ENCODE measurements at regions not wholly inside any gene's neighbourhood (a gene's known extent, or its start where the extent isn't known, plus 50 kb on each side); places are given as distances from the start of the nearest gene placed in this dataset.

DNA sequence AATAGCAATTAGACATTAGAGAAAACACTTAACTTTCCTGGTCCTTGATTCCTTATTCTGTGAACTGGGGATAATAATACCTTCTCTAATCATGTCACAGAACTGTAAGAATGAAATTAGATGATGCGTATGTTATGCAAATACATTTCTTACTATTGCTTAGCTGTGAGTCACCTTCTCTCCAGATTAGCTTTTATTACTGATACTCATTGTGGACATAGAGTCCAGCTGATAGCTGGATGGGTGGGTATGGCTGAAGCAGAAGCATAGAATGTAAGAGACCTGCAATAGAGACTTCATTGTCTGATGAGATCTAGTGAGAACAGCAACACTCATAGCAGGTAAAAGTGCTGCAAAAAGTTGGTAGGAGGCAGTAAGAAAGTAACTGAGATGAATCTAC, 437.2 kb upstream of the ZFP42 start:
- H3K27me3 ChIP-seq: no peaks in the 10 kb centered on the region
- no peak overlapping the region for H3K27ac ChIP-seq
- 0 to 40% methylated on average over 1 of the region's 1 CpG for WGBS, 2 donors (ENCODE audit: low coverage in 1 of 2)
- H3K4me1 ChIP-seq: no peaks in the 10 kb centered on the region
- no peak for TF ChIP-seq POLR2A (IDR thresholded peaks at IDR 0.05)
- TF ChIP-seq, protein P1, sequence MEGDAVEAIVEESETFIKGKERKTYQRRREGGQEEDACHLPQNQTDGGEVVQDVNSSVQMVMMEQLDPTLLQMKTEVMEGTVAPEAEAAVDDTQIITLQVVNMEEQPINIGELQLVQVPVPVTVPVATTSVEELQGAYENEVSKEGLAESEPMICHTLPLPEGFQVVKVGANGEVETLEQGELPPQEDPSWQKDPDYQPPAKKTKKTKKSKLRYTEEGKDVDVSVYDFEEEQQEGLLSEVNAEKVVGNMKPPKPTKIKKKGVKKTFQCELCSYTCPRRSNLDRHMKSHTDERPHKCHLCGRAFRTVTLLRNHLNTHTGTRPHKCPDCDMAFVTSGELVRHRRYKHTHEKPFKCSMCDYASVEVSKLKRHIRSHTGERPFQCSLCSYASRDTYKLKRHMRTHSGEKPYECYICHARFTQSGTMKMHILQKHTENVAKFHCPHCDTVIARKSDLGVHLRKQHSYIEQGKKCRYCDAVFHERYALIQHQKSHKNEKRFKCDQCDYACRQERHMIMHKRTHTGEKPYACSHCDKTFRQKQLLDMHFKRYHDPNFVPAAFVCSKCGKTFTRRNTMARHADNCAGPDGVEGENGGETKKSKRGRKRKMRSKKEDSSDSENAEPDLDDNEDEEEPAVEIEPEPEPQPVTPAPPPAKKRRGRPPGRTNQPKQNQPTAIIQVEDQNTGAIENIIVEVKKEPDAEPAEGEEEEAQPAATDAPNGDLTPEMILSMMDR (IDR thresholded peaks at IDR 0.05): no peak
- no peak for TF ChIP-seq POLR2AphosphoS5 (IDR thresholded peaks at IDR 0.05)
- no peak for TF ChIP-seq EP300 (IDR thresholded peaks at IDR 0.05; ENCODE audit: low read depth)
- intact Hi-C loops (cut with DNase I; ENCODE audit: low total_unique reads) (no loop called here), in situ Hi-C loops (cut with MboI; ENCODE audit: low pct_ligation_motif_present in 1 of 4, low pct_unique_long_range_greater_than_20kb in 1 of 4, low sequenced_read_pairs in 3 of 4) (no loop called here)
- H3K9me3 ChIP-seq: no peaks in the 10 kb centered on the region
- no peak overlapping the region for H3K4me3 ChIP-seq
- H3K36me3 ChIP-seq: no peaks in the 10 kb centered on the region
- no peak for DNase-seq

DNA sequence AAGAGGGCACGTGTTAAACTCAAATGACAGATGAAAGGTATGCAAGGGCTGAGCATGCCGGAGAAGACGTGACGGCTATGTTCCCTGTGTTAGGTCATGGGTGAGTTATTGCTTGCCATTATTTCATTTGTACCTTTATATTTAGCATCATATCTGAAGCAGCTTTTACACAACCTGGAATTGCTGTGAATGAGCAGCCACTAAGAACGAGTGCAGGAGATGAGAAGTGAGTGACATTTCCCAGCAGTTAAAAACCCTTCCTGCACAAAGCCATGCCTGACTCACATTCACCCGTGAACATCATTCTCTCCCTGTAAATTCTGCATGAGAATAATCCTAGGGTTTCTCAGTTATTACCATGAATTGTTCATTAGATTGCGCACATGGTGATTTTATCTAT, 433.2 kb upstream of the ZFP42 start:
- no peak for DNase-seq
- in situ Hi-C loops (cut with MboI; ENCODE audit: low pct_ligation_motif_present in 1 of 4, low pct_unique_long_range_greater_than_20kb in 1 of 4, low sequenced_read_pairs in 3 of 4): no loop called here
- Histone ChIP-seq H3K9me3 (no peaks in the 10 kb centered on the region), H3K4me3 (no peak overlapping the region), H3K36me3 (no peaks in the 10 kb centered on the region), H3K27ac (no peak overlapping the region), H3K4me1 (no peaks in the 10 kb centered on the region), H3K27me3 (no peaks in the 10 kb centered on the region)
- 76 to 81% methylated on average over 7 of the region's 7 CpGs for WGBS, 2 donors (ENCODE audit: low coverage in 1 of 2)
- TF ChIP-seq POLR2AphosphoS5 (IDR thresholded peaks at IDR 0.05) (no peak), POLR2A (IDR thresholded peaks at IDR 0.05) (no peak), EP300 (IDR thresholded peaks at IDR 0.05; ENCODE audit: low read depth) (no peak)
- TF ChIP-seq, protein P1 (IDR thresholded peaks at IDR 0.05): no peak
- intact Hi-C loops (cut with DNase I; ENCODE audit: low total_unique reads): no loop called here

DNA sequence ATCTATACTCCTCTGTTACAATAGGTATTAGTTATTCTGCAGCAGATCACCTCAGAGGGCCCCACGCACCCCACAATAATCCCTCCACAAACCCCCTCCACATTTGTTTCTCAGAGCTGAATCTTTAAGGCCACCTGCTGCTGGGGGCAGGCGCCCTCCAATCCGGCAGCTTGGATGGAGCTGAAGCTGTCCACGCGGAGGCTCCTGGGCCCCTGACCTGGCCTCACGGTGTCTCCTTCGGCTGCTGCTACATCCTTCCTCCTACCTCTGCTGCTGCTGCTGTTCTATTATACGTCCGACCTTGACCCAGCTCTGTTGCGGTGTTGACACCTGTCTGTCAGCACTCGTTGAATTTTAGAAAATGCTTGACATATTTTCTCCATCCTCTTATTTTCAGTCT, 430.2 kb upstream of the ZFP42 start:
- Histone ChIP-seq H3K36me3 (no peaks in the 10 kb centered on the region), H3K9me3 (no peaks in the 10 kb centered on the region), H3K27me3 (no peaks in the 10 kb centered on the region), H3K27ac (no peak overlapping the region), H3K4me3 (no peak overlapping the region), H3K4me1 (no peaks in the 10 kb centered on the region)
- intact Hi-C loops (cut with DNase I; ENCODE audit: low total_unique reads): no loop called here
- in situ Hi-C loops (cut with MboI; ENCODE audit: low pct_ligation_motif_present in 1 of 4, low pct_unique_long_range_greater_than_20kb in 1 of 4, low sequenced_read_pairs in 3 of 4): no loop called here
- DNase-seq: no peak
- WGBS, 2 donors (ENCODE audit: low coverage in 1 of 2): 95% methylated on average over 4 to 11 of the region's 11 CpGs
- TF ChIP-seq EP300 (IDR thresholded peaks at IDR 0.05; ENCODE audit: low read depth) (no peak), POLR2AphosphoS5 (IDR thresholded peaks at IDR 0.05) (no peak), POLR2A (IDR thresholded peaks at IDR 0.05) (no peak)
- TF ChIP-seq, protein P1 (IDR thresholded peaks at IDR 0.05): no peak

DNA sequence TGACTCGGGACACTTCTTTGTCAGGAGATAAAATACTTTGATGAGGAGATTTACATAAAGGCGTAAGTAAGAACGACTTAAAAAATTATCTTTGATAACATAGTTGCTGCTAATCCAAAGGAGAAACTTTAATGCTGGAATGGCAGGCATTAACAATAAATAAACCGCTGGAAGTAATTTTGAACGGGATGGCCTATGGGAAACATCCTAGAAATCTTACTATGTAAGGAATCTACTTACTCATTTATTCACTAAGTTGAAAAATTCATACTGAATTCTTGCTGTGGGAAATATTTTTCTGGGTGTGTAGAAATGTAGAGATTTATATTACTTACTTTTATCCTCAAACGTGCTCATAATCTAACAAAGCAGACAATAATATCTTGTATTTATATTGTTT, 425.7 kb upstream of the ZFP42 start:
- no peak for DNase-seq
- in situ Hi-C loops (cut with MboI; ENCODE audit: low pct_ligation_motif_present in 1 of 4, low pct_unique_long_range_greater_than_20kb in 1 of 4, low sequenced_read_pairs in 3 of 4): no loop called here
- no peak overlapping the region for H3K4me3 ChIP-seq
- TF ChIP-seq POLR2A (IDR thresholded peaks at IDR 0.05): no peak
- TF ChIP-seq EP300 (IDR thresholded peaks at IDR 0.05; ENCODE audit: low read depth): no peak
- no peak for TF ChIP-seq POLR2AphosphoS5 (IDR thresholded peaks at IDR 0.05)
- TF ChIP-seq, protein P1 (IDR thresholded peaks at IDR 0.05): no peak
- no peaks in the 10 kb centered on the region for H3K36me3 ChIP-seq
- intact Hi-C loops (cut with DNase I; ENCODE audit: low total_unique reads): no loop called here
- WGBS, 2 donors (ENCODE audit: low coverage in 1 of 2): 76 to 80% methylated on average over 5 to 6 of the region's 6 CpGs
- H3K27me3 ChIP-seq: no peaks in the 10 kb centered on the region
- no peaks in the 10 kb centered on the region for H3K9me3 ChIP-seq
- H3K4me1 ChIP-seq: no peaks in the 10 kb centered on the region
- no peak overlapping the region for H3K27ac ChIP-seq

Measured in transverse colon (tissue), 4 donors.